Ishikawa (cell line): ENCODE measurements at regions not wholly inside any gene's neighbourhood (a gene's known extent, or its start where the extent isn't known, plus 50 kb on each side); places are given as distances from the start of the nearest gene placed in this dataset.

ENCODE experiments used
- CEBPB ChIP-seq: IDR thresholded peaks from 2 replicates; pipeline ENCODE4 v1.6.1; 2012
- CREB1 ChIP-seq: IDR thresholded peaks from 2 replicates; pipeline ENCODE4 v1.6.1; 2012; ENCODE audit warnings: low read depth
- EGR1 ChIP-seq: IDR thresholded peaks from 2 replicates; pipeline ENCODE4 v1.6.1; 2012
- EP300 ChIP-seq: IDR thresholded peaks from 2 replicates; pipeline ENCODE4 v1.6.1; 2012; ENCODE audit warnings: borderline replicate concordance
- FOXM1 ChIP-seq: IDR thresholded peaks from 2 replicates; pipeline ENCODE4 v1.6.1; 2012; ENCODE audit warnings: low read depth, borderline replicate concordance
- NFIC ChIP-seq: IDR thresholded peaks from 2 replicates; pipeline ENCODE4 v1.6.1; 2012
- RAD21 ChIP-seq: IDR thresholded peaks from 2 replicates; pipeline ENCODE4 v1.6.1; 2012; ENCODE audit warnings: low read depth
- TAF1 ChIP-seq: IDR thresholded peaks from 2 replicates; pipeline ENCODE4 v1.6.1; 2012; ENCODE audit warnings: low read depth, mild to moderate bottlenecking
- TCF12 ChIP-seq: IDR thresholded peaks from 2 replicates; pipeline ENCODE4 v1.6.1; 2012; ENCODE audit warnings: low read depth
- TEAD4 ChIP-seq: IDR thresholded peaks from 2 replicates; pipeline ENCODE4 v1.6.1; 2012
- YY1 ChIP-seq: IDR thresholded peaks from 2 replicates; pipeline ENCODE4 v1.6.1; 2012; ENCODE audit warnings: low read depth
- ZBTB7A ChIP-seq: IDR thresholded peaks from 2 replicates; pipeline ENCODE4 v1.6.1; 2012; ENCODE audit warnings: low read depth
- TF ChIP-seq, protein P1 (sequence below): IDR thresholded peaks from 2 replicates; pipeline ENCODE4 v1.6.1; 2012; ENCODE audit warnings: low read depth, mild to moderate bottlenecking
- TF ChIP-seq, protein P2 (sequence below): IDR thresholded peaks from 2 replicates; pipeline ENCODE4 v1.6.1; 2012
- TF ChIP-seq, protein P3 (sequence below): IDR thresholded peaks from 2 replicates; pipeline ENCODE4 v1.6.1; 2012

DNA sequence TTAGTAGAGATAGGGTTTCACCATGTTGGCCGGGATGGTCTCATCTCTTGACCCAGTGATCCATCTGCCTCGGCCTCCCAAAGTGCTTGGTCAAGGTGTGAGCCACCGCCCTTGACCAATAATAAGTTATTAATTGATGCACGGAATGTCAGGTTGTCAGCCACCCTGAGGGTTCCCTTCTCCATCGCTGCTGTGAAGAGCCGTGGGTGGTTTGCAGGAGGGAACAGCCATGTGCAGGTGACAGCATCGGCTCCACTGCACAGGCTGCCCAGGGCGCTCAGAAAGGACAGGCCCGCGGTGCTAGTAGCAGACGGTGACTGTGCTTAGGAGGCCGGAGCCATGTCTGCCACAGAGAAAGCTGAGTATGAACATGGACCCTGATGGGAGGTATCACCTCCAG, 814.0 kb downstream of the BRD1 start:
- TF ChIP-seq YY1 (no peak), TEAD4 (no peak), NFIC (no peak), ZBTB7A (no peak), TAF1 (no peak), CEBPB (no peak), TCF12 (no peak), EP300 (no peak), CREB1 (no peak), EGR1 (no peak), FOXM1 (no peak), RAD21 (no peak)
- TF ChIP-seq, protein P1, sequence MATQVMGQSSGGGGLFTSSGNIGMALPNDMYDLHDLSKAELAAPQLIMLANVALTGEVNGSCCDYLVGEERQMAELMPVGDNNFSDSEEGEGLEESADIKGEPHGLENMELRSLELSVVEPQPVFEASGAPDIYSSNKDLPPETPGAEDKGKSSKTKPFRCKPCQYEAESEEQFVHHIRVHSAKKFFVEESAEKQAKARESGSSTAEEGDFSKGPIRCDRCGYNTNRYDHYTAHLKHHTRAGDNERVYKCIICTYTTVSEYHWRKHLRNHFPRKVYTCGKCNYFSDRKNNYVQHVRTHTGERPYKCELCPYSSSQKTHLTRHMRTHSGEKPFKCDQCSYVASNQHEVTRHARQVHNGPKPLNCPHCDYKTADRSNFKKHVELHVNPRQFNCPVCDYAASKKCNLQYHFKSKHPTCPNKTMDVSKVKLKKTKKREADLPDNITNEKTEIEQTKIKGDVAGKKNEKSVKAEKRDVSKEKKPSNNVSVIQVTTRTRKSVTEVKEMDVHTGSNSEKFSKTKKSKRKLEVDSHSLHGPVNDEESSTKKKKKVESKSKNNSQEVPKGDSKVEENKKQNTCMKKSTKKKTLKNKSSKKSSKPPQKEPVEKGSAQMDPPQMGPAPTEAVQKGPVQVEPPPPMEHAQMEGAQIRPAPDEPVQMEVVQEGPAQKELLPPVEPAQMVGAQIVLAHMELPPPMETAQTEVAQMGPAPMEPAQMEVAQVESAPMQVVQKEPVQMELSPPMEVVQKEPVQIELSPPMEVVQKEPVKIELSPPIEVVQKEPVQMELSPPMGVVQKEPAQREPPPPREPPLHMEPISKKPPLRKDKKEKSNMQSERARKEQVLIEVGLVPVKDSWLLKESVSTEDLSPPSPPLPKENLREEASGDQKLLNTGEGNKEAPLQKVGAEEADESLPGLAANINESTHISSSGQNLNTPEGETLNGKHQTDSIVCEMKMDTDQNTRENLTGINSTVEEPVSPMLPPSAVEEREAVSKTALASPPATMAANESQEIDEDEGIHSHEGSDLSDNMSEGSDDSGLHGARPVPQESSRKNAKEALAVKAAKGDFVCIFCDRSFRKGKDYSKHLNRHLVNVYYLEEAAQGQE: no peak
- TF ChIP-seq, protein P2, sequence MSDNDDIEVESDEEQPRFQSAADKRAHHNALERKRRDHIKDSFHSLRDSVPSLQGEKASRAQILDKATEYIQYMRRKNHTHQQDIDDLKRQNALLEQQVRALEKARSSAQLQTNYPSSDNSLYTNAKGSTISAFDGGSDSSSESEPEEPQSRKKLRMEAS: no peak
- TF ChIP-seq, protein P3, sequence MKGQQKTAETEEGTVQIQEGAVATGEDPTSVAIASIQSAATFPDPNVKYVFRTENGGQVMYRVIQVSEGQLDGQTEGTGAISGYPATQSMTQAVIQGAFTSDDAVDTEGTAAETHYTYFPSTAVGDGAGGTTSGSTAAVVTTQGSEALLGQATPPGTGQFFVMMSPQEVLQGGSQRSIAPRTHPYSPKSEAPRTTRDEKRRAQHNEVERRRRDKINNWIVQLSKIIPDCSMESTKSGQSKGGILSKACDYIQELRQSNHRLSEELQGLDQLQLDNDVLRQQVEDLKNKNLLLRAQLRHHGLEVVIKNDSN: no peak

DNA sequence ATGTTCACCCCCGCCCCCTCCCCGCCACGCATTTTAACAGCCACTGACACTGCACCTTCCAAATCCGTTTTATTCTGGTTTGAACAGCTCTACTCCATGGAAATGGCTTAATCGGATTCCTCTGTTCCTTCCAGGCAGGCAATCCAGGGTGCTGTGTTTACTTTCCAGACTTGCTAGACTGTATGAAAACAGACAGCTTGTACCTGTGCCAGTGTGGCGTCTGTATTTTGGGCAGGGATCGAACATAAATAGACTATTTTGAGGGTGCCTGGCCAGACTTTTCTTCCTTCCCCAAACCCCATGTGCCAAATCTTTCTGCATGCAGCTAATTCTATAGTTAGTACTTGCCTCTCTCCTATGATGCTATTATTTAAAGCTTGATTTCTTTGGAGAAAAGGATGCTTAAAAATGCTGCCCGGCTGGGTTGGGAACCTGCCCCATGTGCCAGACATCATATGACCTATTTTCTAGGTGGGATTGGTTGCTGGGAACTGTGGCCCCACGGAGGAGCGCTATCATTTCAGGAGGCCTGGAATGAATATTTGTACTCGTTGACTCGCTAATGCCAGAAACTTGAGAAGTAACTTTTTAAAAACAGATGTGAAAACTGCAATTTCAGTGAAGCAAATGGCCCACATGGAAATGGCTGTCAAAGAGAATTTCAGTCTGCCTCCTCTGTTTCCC, 814.8 kb downstream of the BRD1 start:
- no peak for TF ChIP-seq RAD21
- TF ChIP-seq EP300: no peak
- no peak for TF ChIP-seq FOXM1
- TF ChIP-seq YY1: no peak
- TF ChIP-seq, protein P3: no peak
- no peak for TF ChIP-seq TEAD4
- no peak for TF ChIP-seq CEBPB
- no peak for TF ChIP-seq ZBTB7A
- TF ChIP-seq TAF1: no peak
- no peak for TF ChIP-seq CREB1
- TF ChIP-seq, protein P1: no peak
- no peak for TF ChIP-seq TCF12
- TF ChIP-seq EGR1: no peak
- no peak for TF ChIP-seq NFIC
- TF ChIP-seq, protein P2: no peak

DNA sequence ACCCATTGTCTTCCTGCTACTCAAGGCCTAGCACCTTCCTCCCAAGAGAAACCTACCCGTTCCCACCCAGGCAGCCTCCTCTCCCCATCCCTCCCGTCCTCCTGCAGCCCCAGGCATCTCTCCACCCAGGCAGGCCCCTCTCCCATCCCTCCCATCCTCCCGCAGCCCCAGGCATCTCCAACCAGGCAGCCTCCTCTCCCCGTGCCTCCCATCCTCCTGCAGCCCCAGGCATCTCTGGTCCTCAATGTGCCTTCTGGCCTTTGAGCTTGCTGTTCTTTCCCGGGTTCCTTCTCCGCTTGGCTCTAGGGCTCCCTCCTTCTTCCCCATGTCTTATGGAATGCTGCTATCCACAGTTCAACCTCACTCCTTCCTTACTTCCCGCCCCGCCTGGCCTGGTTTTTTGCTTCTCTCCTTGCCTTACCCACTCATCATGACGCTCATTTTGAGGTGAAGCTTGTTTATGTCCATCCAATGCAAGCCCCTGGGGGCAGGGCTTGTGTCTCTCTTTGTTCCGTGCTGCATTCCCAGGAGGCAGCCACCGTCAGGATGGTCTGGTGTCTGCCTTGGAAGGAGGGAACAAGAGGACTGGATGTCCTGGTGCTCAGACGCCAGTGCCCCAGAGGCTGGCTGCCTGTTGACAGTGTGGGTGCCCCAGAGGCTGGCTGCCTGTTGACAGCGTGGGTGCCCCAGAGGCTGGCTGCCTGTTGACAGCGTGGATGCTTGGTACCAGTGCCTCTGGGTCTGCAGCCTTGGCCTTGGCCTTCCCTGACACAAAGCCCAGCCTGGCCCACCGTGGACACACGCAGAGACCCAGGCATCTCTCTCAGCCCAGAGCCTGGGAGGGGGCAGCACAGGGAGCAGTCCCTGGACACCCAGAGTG, 815.7 kb downstream of the BRD1 start:
- TF ChIP-seq CEBPB (no peak), TAF1 (no peak)
- TF ChIP-seq, protein P2: no peak
- TF ChIP-seq, protein P1: no peak

DNA sequence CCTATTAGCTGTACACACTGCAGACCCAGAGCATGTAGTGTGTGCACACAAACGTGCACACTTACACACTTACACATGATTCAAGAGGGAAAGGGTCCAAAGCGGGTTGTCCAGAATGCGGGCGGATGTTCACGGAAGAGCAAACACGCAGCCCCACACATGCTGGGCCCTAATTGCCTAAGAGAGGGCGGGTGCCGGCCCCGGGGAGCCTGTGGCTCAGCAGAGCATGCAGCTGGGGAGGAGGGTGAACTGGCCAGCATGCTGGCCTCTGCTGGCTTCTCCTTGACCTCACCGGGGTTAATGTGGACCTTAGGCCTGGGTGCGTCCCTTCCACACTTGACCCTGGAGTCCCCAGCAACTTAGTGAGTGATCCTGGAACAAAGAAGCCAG, 816.3 kb downstream of the BRD1 start:
- TF ChIP-seq, protein P1: no peak
- TF ChIP-seq TEAD4 (no peak), CEBPB (no peak), CREB1 (no peak), EP300 (no peak), FOXM1 (no peak)
- TF ChIP-seq, protein P3: no peak
